ENCODE measurements at regions not wholly inside any gene's neighbourhood (a gene's known extent, or its start where the extent isn't known, plus 50 kb on each side); places are given as distances from the start of the nearest gene placed in this dataset.

DNA sequence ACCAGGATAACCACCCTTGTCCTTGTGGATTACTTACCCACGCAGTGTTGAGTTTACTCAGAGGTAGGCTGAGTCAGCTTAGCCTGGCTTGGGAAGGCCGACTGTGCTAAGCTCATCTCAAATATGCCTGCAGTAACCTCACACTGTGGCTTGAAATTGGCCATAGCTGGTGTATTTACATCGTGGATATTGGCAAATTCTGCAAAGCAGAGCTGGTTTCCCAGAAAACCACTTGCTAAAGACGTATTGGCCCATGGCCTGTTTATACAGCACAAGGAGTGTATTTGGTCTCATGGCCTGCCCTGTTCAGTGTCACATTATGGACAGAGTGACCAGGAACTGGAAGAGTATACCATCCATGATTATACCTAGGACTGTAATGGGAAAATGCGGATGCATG lies 170.5 kb upstream of the UBE3A start:
- Histone ChIP-seq H2BK20ac (ENCODE audit: low read depth, low read length, poor library complexity, severe bottlenecking) (no peak overlapping the region), H3K14ac (ENCODE audit: insufficient read depth, low read length) (no peak overlapping the region), H3K4me1 (ENCODE audit: insufficient read depth, low read length) (no peaks in the 10 kb centered on the region), H3K27me3 (ENCODE audit: insufficient read depth, low read length) (no peaks in the 10 kb centered on the region), H2BK120ac (ENCODE audit: low read depth, low read length, poor library complexity, severe bottlenecking) (no peak overlapping the region), H4K5ac (ENCODE audit: insufficient read length, low read depth, low read length) (no peak overlapping the region), H3K9me3 (ENCODE audit: control insufficient read depth, low read depth, low read length) (no peaks in the 10 kb centered on the region), H4K20me1 (ENCODE audit: control insufficient read depth, insufficient read depth, insufficient read length) (no peaks in the 10 kb centered on the region), H2AK5ac (ENCODE audit: insufficient read length, low read length) (no peak overlapping the region), H2BK12ac (ENCODE audit: insufficient read length, low read depth, low read length) (no peak overlapping the region), H3K23ac (ENCODE audit: insufficient read length, low read depth, low read length) (no peak overlapping the region), H3K23me2 (ENCODE audit: insufficient read length, low read depth, low read length, poor library complexity, severe bottlenecking) (no peaks in the 10 kb centered on the region), H3K27ac (ENCODE audit: insufficient read length, low read depth, low read length) (no peak overlapping the region), H3K79me2 (ENCODE audit: insufficient read depth, low read length) (no peaks in the 10 kb centered on the region), H3K56ac (ENCODE audit: insufficient read length, low read depth, low read length) (no peak overlapping the region), H3K79me1 (ENCODE audit: insufficient read depth, low read depth, low read length, poor library complexity, severe bottlenecking) (no peaks in the 10 kb centered on the region), H4K91ac (ENCODE audit: insufficient read length, low read depth, low read length) (no peak overlapping the region), H4K8ac (replicated peaks; ENCODE audit: insufficient read length, low read depth, low read length) (no peak overlapping the region), H3K4me2 (ENCODE audit: insufficient read depth, insufficient read length, low read length) (no peak overlapping the region), H3K18ac (ENCODE audit: insufficient read length, low read depth, low read length) (no peak overlapping the region), H2BK15ac (ENCODE audit: low read depth, low read length) (no peak overlapping the region), H3T11ph (ENCODE audit: low read length) (no peak overlapping the region), H3K4ac (ENCODE audit: low read depth, low read length) (no peak overlapping the region), H3K9ac (ENCODE audit: extremely low read depth, insufficient read length, low read length) (no peak overlapping the region), H2AFZ (ENCODE audit: low read length) (no peak overlapping the region), H2BK5ac (ENCODE audit: insufficient read length, low read length) (no peak overlapping the region)
- Mint-ChIP-seq H3K27ac (no peak overlapping the region), H3K4me1 (peaks cover 8 to 9% of the 10 kb centered on the region in 2 experiments), H3K27me3 (ENCODE audit: low read depth) (peaks cover 8% of the 10 kb centered on the region), H3K4me3 (no peak overlapping the region), H3K36me3 (ENCODE audit: insufficient read depth in 1 of 3, low read depth in 3 of 3) (no peaks in the 10 kb centered on the region), H3K9me3 (peaks cover 0 to under 1% of the 10 kb centered on the region in 2 experiments; a peak in 1 of 5 replicates)
- TF ChIP-seq, protein P1, sequence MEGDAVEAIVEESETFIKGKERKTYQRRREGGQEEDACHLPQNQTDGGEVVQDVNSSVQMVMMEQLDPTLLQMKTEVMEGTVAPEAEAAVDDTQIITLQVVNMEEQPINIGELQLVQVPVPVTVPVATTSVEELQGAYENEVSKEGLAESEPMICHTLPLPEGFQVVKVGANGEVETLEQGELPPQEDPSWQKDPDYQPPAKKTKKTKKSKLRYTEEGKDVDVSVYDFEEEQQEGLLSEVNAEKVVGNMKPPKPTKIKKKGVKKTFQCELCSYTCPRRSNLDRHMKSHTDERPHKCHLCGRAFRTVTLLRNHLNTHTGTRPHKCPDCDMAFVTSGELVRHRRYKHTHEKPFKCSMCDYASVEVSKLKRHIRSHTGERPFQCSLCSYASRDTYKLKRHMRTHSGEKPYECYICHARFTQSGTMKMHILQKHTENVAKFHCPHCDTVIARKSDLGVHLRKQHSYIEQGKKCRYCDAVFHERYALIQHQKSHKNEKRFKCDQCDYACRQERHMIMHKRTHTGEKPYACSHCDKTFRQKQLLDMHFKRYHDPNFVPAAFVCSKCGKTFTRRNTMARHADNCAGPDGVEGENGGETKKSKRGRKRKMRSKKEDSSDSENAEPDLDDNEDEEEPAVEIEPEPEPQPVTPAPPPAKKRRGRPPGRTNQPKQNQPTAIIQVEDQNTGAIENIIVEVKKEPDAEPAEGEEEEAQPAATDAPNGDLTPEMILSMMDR (conservative IDR thresholded peaks at IDR 0.05), result no peak
- no peak for DNase-seq
- no CpG with 5 or more reads among the region's 5 CpGs for WGBS (ENCODE audit: extremely low coverage, insufficient read length, low lambda C conversion rate)
